Thymus (tissue), 11 donors: ENCODE measurements at regions not wholly inside any gene's neighbourhood (a gene's known extent, or its start where the extent isn't known, plus 50 kb on each side); places are given as distances from the start of the nearest gene placed in this dataset.
A peak's percentile ranks its signal among the peaks of the same experiment; 100 is the strongest.

Experiments used
- DNase-seq, 9 donors: peaks; one replicate each; pipeline ENCODE4 v3.0.0-alpha.2; 2013; ENCODE audit warnings: low spot score in 9 of 9, low read depth in 6 of 9, missing footprints in 1 of 9
- H3K27ac ChIP-seq, 2 donors: one replicate each; pipeline ENCODE4 v1.5.1; 2013; ENCODE audit warnings: control low read depth in 1 of 2, low read depth in 1 of 2, low read length in 1 of 2, mild to moderate bottlenecking in 1 of 2, moderate library complexity in 1 of 2
- H3K27me3 ChIP-seq, 2 donors: one replicate each; pipeline ENCODE4 v1.5.1; 2013; ENCODE audit warnings: low read length in 1 of 2; ENCODE audit not compliant: control insufficient read depth in 2 of 2, insufficient read depth in 1 of 2
- H3K36me3 ChIP-seq, 2 donors: one replicate each; pipeline ENCODE4 v1.5.1; 2013; ENCODE audit warnings: low read length in 1 of 2, mild to moderate bottlenecking in 1 of 2, moderate library complexity in 1 of 2; ENCODE audit not compliant: control insufficient read depth in 2 of 2, insufficient read depth in 2 of 2
- H3K4me1 ChIP-seq, 2 donors: one replicate each; pipeline ENCODE4 v1.5.1; 2013; ENCODE audit warnings: low read length in 2 of 2; ENCODE audit not compliant: control insufficient read depth in 2 of 2, insufficient read depth in 2 of 2
- H3K4me3 ChIP-seq, 2 donors: one replicate each; pipeline ENCODE4 v1.5.1; 2013; ENCODE audit warnings: low read length in 2 of 2, control low read depth in 1 of 2, mild to moderate bottlenecking in 1 of 2
- H3K9me3 ChIP-seq, 2 donors: one replicate each; pipeline ENCODE4 v1.5.1; 2013; ENCODE audit warnings: low read length in 1 of 2, mild to moderate bottlenecking in 1 of 2; ENCODE audit not compliant: control insufficient read depth in 2 of 2, insufficient read depth in 1 of 2
- WGBS: extraction: QIAGEN DNeasy Blood & Tissue Kit; methylation state at CpG from one replicate; pipeline ENCODE4 v1.1.7; 2013; 5-methylcytosine and 5-hydroxymethylcytosine counted together
- donor health status: healthy.

- Histone ChIP-seq H3K4me1 (no peaks in the 10 kb centered on the region), H3K9me3 (no peaks in the 10 kb centered on the region), H3K4me3 (no peak overlapping the region), H3K36me3 (no peaks in the 10 kb centered on the region), H3K27ac (no peak overlapping the region), H3K27me3 (no peaks in the 10 kb centered on the region)
- 77% methylated on average over 1 of the region's 1 CpG for WGBS
- no peak for DNase-seq
Observed at GRCh38 chr12:75708802-75709201, 197.4 kb upstream of the KRR1 start.

DNA sequence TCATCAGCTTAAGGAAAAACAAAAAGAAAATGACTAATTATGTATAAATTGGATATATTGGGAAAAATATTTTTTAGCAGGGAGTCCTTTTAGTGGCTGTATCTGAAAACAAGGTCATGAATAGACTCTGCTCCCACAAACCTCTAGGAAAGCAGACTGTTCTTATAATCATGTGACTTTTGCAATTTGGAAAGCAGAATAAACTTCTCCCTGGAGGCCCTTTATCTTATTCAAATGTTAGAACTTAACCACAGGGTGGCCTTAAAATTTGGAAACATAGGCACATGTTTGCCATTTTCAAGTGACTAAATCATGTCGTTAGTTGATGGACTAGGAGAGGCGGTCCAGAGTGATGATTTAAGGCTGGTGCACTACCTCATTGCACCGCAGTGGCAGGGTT, 196.6 kb upstream of the KRR1 start:
- no peak for DNase-seq
- Histone ChIP-seq H3K36me3 (no peaks in the 10 kb centered on the region), H3K4me1 (no peaks in the 10 kb centered on the region), H3K27me3 (no peaks in the 10 kb centered on the region), H3K27ac (no peak overlapping the region), H3K9me3 (no peaks in the 10 kb centered on the region), H3K4me3 (no peak overlapping the region)
- 96% methylated on average over 3 of the region's 3 CpGs for WGBS

DNA sequence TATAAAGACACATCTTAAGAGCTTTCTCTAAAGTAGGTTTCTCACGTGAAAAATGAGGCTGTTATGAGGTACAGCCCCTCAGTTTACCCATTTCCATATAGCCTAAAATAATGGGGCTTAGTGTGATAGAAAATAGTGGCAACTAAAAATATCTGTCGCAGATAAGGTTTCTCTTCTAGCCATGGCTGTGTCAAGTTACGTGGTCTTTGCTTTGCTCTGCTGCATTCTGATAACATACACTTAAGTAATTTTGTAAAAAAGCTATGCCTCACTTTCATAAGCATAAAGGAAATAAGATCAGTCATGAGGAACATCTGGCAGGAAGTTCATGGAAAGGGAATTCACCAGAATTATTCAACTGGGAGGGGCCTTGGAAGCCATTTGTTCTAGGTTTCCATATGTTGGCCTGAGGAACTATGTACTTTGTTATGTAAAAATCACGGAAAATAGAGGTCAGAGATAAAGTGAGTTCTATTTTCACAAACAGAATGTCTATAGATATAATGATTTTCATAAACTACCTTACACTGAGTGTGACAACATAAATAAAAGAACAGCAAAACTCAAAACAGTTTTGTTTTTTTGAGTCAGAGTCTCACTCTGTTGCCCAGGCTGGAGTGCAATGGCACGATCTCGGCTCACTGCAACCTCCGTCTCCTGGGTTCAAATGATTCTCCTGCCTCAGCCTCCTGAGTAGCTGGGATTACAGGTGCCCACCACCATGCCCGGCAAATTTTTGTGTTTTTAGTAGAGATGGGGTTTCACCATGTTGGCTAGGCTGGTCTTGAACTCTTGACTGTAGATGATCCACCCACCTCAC, 195.6 kb upstream of the KRR1 start:
- no peaks in the 10 kb centered on the region for H3K9me3 ChIP-seq
- no peaks in the 10 kb centered on the region for H3K36me3 ChIP-seq
- WGBS: 62% methylated on average over 8 of the region's 8 CpGs
- H3K27ac ChIP-seq: peak overlapping the region in 1 of 2 donors; percentile 32
- DNase-seq: no peak
- no peaks in the 10 kb centered on the region for H3K4me1 ChIP-seq
- H3K27me3 ChIP-seq: no peaks in the 10 kb centered on the region
- H3K4me3 ChIP-seq: no peak overlapping the region

GRCh38 chr12:75705749-75706711, 194.6 kb upstream of the KRR1 start:
- Histone ChIP-seq H3K4me1 (no peaks in the 10 kb centered on the region), H3K9me3 (no peaks in the 10 kb centered on the region), H3K4me3 (no peak overlapping the region), H3K36me3 (no peaks in the 10 kb centered on the region), H3K27ac (peak overlapping the region in 1 of 2 donors; percentile 32), H3K27me3 (no peaks in the 10 kb centered on the region)
- WGBS: 73% methylated on average over 8 of the region's 8 CpGs
- peak in 1 of 9 donors; percentile 38 for DNase-seq

DNA sequence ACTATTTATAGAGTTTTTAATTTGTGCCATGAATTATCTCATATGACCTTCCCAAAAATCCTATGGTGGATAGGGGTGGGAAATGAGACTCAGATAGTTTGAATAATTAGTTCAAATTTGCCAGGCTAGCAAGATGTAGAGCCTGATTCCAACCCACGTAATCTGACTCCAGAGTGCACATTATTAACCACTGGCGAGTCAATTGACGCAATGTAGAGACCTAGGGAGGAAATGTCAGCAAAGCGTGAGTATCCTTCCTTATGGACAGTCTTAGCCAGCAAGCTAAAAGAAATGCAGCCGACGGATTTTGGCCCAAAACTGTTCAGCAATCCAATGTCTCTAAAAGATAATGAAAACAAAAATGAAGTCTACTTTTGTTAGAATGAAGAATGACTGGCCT, 193.3 kb upstream of the KRR1 start:
- Histone ChIP-seq H3K9me3 (no peaks in the 10 kb centered on the region), H3K36me3 (no peaks in the 10 kb centered on the region), H3K4me1 (no peaks in the 10 kb centered on the region), H3K27ac (no peak overlapping the region), H3K4me3 (no peak overlapping the region), H3K27me3 (no peaks in the 10 kb centered on the region)
- 90% methylated on average over 6 of the region's 6 CpGs for WGBS
- no peak for DNase-seq

DNA sequence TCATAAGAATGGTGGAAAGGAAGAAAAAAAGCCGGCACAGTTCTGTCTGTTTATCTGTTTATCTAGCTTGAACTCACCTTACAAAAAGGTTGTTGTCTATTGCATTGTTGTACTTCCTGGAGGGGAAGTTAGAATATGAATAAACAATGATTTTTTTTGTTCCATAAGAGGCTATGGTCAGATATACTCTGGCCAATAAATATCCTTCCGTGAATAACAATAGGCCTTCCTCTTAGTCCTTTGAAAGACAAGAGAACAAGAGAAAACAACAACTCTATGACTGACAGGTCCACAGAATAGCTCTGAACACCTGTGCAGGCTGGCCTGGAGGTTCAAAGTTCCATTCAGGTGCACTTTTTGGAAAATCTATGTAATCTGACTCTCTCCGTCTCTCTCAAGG, 192.8 kb upstream of the KRR1 start:
- Histone ChIP-seq H3K4me3 (no peak overlapping the region), H3K27me3 (no peaks in the 10 kb centered on the region), H3K4me1 (no peaks in the 10 kb centered on the region), H3K36me3 (no peaks in the 10 kb centered on the region), H3K9me3 (no peaks in the 10 kb centered on the region), H3K27ac (no peak overlapping the region)
- WGBS: 80% methylated on average over 3 of the region's 3 CpGs
- DNase-seq: no peak

DNA sequence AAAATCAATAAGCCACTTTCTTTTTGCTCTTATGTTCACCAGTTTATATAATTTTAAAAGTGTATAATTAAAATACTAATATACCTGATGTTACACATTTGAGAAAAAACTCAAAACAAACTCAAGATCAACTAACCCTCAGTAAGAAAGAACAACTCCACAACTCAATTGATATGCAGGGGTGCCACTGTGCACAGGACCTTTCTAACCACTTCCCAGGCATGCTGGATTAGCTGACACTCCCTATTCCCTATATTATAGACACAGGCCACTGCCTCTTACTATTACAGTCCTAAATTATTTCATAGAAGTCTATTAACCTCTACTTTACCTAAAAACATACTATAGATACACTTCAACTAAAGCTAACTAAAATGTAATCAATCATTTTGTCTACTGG, 191.7 kb upstream of the KRR1 start:
- Histone ChIP-seq H3K9me3 (no peaks in the 10 kb centered on the region), H3K4me3 (no peak overlapping the region), H3K4me1 (no peaks in the 10 kb centered on the region), H3K27ac (no peak overlapping the region), H3K27me3 (no peaks in the 10 kb centered on the region), H3K36me3 (no peaks in the 10 kb centered on the region)
- DNase-seq: no peak

DNA sequence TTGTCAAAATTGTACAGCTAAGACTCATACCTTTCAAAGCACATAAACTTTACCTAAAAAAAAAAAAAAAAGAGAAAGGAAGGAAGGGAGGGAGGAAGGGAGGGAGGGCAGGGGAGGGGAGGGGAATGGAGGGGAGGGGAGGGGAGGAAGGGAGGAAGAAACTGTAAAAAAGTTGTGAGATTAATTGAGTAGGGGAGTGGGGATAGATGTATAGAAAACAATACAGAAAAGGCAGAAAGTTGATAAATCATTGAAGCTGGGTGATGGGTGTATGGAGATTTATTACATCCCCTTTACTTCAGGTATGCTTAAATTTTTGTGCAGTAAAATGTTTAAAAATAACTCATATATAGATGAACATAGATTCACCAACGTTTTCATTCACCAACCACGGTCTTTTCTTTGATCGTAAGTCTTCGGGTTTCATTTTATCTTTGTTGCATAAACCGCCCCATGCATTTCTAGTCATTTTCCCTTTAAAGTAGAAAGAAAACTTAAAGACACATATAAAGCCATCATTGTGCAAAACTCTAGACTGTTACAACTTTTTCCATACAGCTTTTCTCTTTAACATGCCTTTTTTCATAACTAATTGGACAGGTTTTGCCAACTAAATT, 191.2 kb upstream of the KRR1 start:
- peak in 2 of 9 donors; percentile 26 to 59 for DNase-seq
- no peak overlapping the region for H3K4me3 ChIP-seq
- H3K4me1 ChIP-seq: no peaks in the 10 kb centered on the region
- H3K36me3 ChIP-seq: no peaks in the 10 kb centered on the region
- WGBS: 72% methylated on average over 5 of the region's 5 CpGs
- no peaks in the 10 kb centered on the region for H3K9me3 ChIP-seq
- H3K27me3 ChIP-seq: no peaks in the 10 kb centered on the region
- no peak overlapping the region for H3K27ac ChIP-seq

DNA sequence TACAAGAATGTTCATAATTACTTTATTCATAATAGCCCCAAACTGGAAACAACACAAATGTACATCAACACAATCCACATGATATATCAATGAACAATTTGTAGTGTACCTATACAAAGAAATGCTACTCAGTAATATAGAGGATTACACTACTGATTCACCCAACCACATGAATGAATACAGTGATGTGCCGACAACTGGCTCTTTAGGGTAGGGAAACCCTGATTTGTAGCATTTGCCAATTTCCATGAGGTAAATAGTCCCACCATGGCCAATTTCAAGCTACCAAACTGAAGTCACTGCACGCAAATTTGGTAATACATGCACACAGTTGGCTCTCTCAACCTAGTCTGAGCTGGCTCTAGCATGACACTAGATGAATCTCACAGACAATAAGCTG, 190.4 kb upstream of the KRR1 start:
- WGBS: 96% methylated on average over 2 of the region's 2 CpGs
- H3K27me3 ChIP-seq: no peaks in the 10 kb centered on the region
- no peaks in the 10 kb centered on the region for H3K4me1 ChIP-seq
- H3K36me3 ChIP-seq: no peaks in the 10 kb centered on the region
- no peak for DNase-seq
- H3K27ac ChIP-seq: no peak overlapping the region
- H3K4me3 ChIP-seq: no peak overlapping the region
- no peaks in the 10 kb centered on the region for H3K9me3 ChIP-seq
